ENCODE measurements at regions not wholly inside any gene's neighbourhood (a gene's known extent, or its start where the extent isn't known, plus 50 kb on each side); places are given as distances from the start of the nearest gene placed in this dataset.

GRCh38 chr1:94743862-94744261, 76.3 kb upstream of the SLC44A3 start:
- peak; percentile 70 for FAIRE-seq
- no peak overlapping the region for H3K27ac ChIP-seq (ENCODE audit: control insufficient read depth, insufficient read depth, low read length)

GRCh38 chr1:94741996-94742395, 78.2 kb upstream of the SLC44A3 start:
- DNase-seq (ENCODE audit: low read depth, low spot score) (no peak), FAIRE-seq (no peak)
- no peak for TF ChIP-seq EZH2 (IDR thresholded peaks at IDR 0.05; ENCODE audit: low read length)
- no peak overlapping the region for H3K27ac ChIP-seq (ENCODE audit: control insufficient read depth, insufficient read depth, low read length)
- no peaks in the 10 kb centered on the region for H3K36me3 ChIP-seq (ENCODE audit: control insufficient read depth in 2 of 2, extremely low read depth in 1 of 2, insufficient read depth in 2 of 2, low read length in 2 of 2)
- H3K4me1 ChIP-seq (ENCODE audit: control insufficient read depth, extremely low read depth, insufficient read depth, low read length) = peaks cover 21% of the 10 kb centered on the region
- H3K79me2 ChIP-seq (ENCODE audit: control insufficient read depth, insufficient read depth, low read length) = no peaks in the 10 kb centered on the region
- no peaks in the 10 kb centered on the region for H3K9me3 ChIP-seq (ENCODE audit: control insufficient read depth, low read depth, low read length)
- H3K27me3 ChIP-seq (ENCODE audit: control insufficient read depth, extremely low read depth, insufficient read depth, low read length) = no peaks in the 10 kb centered on the region
- H2AFZ ChIP-seq (ENCODE audit: control insufficient read depth, low read length) = no peak overlapping the region
- no peak overlapping the region for H3K9ac ChIP-seq (ENCODE audit: control insufficient read depth, extremely low read depth, insufficient read depth, low read length)
- no peak overlapping the region for H3K4me2 ChIP-seq (ENCODE audit: control insufficient read depth, extremely low read depth, insufficient read depth, low read depth, low read length)
- no peaks in the 10 kb centered on the region for H3K9me1 ChIP-seq (ENCODE audit: control insufficient read depth, extremely low read depth, insufficient read depth, low read length)
- dilution Hi-C loops (cut with MboI; ENCODE audit: extremely low pct_ligation_motif_present, low sequenced_read_pairs) = no loop called here
- no peak overlapping the region for H3K4me3 ChIP-seq (ENCODE audit: control insufficient read depth in 2 of 3, extremely low read depth in 1 of 3, insufficient read depth in 2 of 3, low read depth in 1 of 3, low read length in 3 of 3)
- H4K20me1 ChIP-seq (ENCODE audit: control insufficient read depth, extremely low read depth, insufficient read depth, low read length) = no peaks in the 10 kb centered on the region

More at GRCh38 chr1:94743862-94744261, 76.3 kb upstream of the SLC44A3 start:
- H4K20me1 ChIP-seq (ENCODE audit: control insufficient read depth, extremely low read depth, insufficient read depth, low read length) = no peaks in the 10 kb centered on the region
- DNase-seq (ENCODE audit: low read depth, low spot score) = no peak
- H3K4me3 ChIP-seq (ENCODE audit: control insufficient read depth in 2 of 3, extremely low read depth in 1 of 3, insufficient read depth in 2 of 3, low read depth in 1 of 3, low read length in 3 of 3) = no peak overlapping the region
- H3K79me2 ChIP-seq (ENCODE audit: control insufficient read depth, insufficient read depth, low read length) = no peaks in the 10 kb centered on the region
- H3K9me1 ChIP-seq (ENCODE audit: control insufficient read depth, extremely low read depth, insufficient read depth, low read length) = no peaks in the 10 kb centered on the region
- H3K4me2 ChIP-seq (ENCODE audit: control insufficient read depth, extremely low read depth, insufficient read depth, low read depth, low read length) = no peak overlapping the region
- TF ChIP-seq EZH2 (IDR thresholded peaks at IDR 0.05; ENCODE audit: low read length) (no peak), CTCF (optimal IDR thresholded peaks at IDR 0.05 in 1 of 3, IDR thresholded peaks at IDR 0.05 in 1 of 3, conservative IDR thresholded peaks at IDR 0.05 in 1 of 3; ENCODE audit: extremely low read depth in 1 of 3, insufficient read depth in 2 of 3, low read length in 3 of 3) (no peak)
- no peak overlapping the region for H3K9ac ChIP-seq (ENCODE audit: control insufficient read depth, extremely low read depth, insufficient read depth, low read length)
- dilution Hi-C loops (cut with MboI; ENCODE audit: extremely low pct_ligation_motif_present, low sequenced_read_pairs) = no loop called here
- H3K4me1 ChIP-seq (ENCODE audit: control insufficient read depth, extremely low read depth, insufficient read depth, low read length) = peaks cover 16% of the 10 kb centered on the region
- peak overlapping the region; percentile 47 for H2AFZ ChIP-seq (ENCODE audit: control insufficient read depth, low read length)
- H3K36me3 ChIP-seq (ENCODE audit: control insufficient read depth in 2 of 2, extremely low read depth in 1 of 2, insufficient read depth in 2 of 2, low read length in 2 of 2) = no peaks in the 10 kb centered on the region
- no peaks in the 10 kb centered on the region for H3K27me3 ChIP-seq (ENCODE audit: control insufficient read depth, extremely low read depth, insufficient read depth, low read length)
- no peaks in the 10 kb centered on the region for H3K9me3 ChIP-seq (ENCODE audit: control insufficient read depth, low read depth, low read length)

- Histone ChIP-seq H3K27ac (ENCODE audit: control insufficient read depth, insufficient read depth, low read length) (no peak overlapping the region), H3K27me3 (ENCODE audit: control insufficient read depth, extremely low read depth, insufficient read depth, low read length) (no peaks in the 10 kb centered on the region), H3K79me2 (ENCODE audit: control insufficient read depth, insufficient read depth, low read length) (no peaks in the 10 kb centered on the region), H3K9ac (ENCODE audit: control insufficient read depth, extremely low read depth, insufficient read depth, low read length) (no peak overlapping the region), H3K36me3 (ENCODE audit: control insufficient read depth in 2 of 2, extremely low read depth in 1 of 2, insufficient read depth in 2 of 2, low read length in 2 of 2) (no peaks in the 10 kb centered on the region), H3K9me3 (ENCODE audit: control insufficient read depth, low read depth, low read length) (no peaks in the 10 kb centered on the region), H3K9me1 (ENCODE audit: control insufficient read depth, extremely low read depth, insufficient read depth, low read length) (no peaks in the 10 kb centered on the region), H2AFZ (ENCODE audit: control insufficient read depth, low read length) (no peak overlapping the region), H3K4me1 (ENCODE audit: control insufficient read depth, extremely low read depth, insufficient read depth, low read length) (peaks cover 26% of the 10 kb centered on the region), H4K20me1 (ENCODE audit: control insufficient read depth, extremely low read depth, insufficient read depth, low read length) (no peaks in the 10 kb centered on the region), H3K4me3 (ENCODE audit: control insufficient read depth in 2 of 3, extremely low read depth in 1 of 3, insufficient read depth in 2 of 3, low read depth in 1 of 3, low read length in 3 of 3) (no peak overlapping the region), H3K4me2 (ENCODE audit: control insufficient read depth, extremely low read depth, insufficient read depth, low read depth, low read length) (no peak overlapping the region)
- FAIRE-seq (peak; percentile 39), DNase-seq (ENCODE audit: low read depth, low spot score) (no peak)
- TF ChIP-seq CTCF (optimal IDR thresholded peaks at IDR 0.05 in 1 of 3, IDR thresholded peaks at IDR 0.05 in 1 of 3, conservative IDR thresholded peaks at IDR 0.05 in 1 of 3; ENCODE audit: extremely low read depth in 1 of 3, insufficient read depth in 2 of 3, low read length in 3 of 3) = no peak
- no peak for TF ChIP-seq EZH2 (IDR thresholded peaks at IDR 0.05; ENCODE audit: low read length)
- dilution Hi-C loops (cut with MboI; ENCODE audit: extremely low pct_ligation_motif_present, low sequenced_read_pairs) = no loop called here
Measured at GRCh38 chr1:94741510-94741909, 78.6 kb upstream of the SLC44A3 start.
